Peyer's patch (tissue), 4 donors: ENCODE measurements at regions not wholly inside any gene's neighbourhood (a gene's known extent, or its start where the extent isn't known, plus 50 kb on each side); places are given as distances from the start of the nearest gene placed in this dataset.

Experiments
- DNase-seq, 3 donors: peaks; one replicate each; pipeline ENCODE4 v3.0.0-alpha.2; 2017 to 2019
- H3K27ac ChIP-seq, 4 donors: fragments of 200-600 bp; sonication (generic); one replicate each; pipeline ENCODE4 v1.5.1; 2016 to 2019
- H3K27me3 ChIP-seq, 2 donors: fragments of 200-600 bp; sonication (generic); one replicate each; pipeline ENCODE4 v1.5.1; 2019
- H3K36me3 ChIP-seq, 3 donors: fragments of 200-600 bp; sonication (generic); one replicate each; pipeline ENCODE4 v1.5.1; 2016 to 2019
- H3K4me1 ChIP-seq, 4 donors: fragments of 200-600 bp; sonication (generic); one replicate each; pipeline ENCODE4 v1.5.1; 2016 to 2019
- H3K4me3 ChIP-seq, 4 donors: fragments of 200-600 bp; sonication (generic); 1 replicate in 3 of 4; 2 replicates in 1 of 4; pipeline ENCODE4 v1.5.1; 2016 to 2019; ENCODE audit warnings: mild to moderate bottlenecking in 1 of 4
- H3K9me3 ChIP-seq, 4 donors: fragments of 200-600 bp; sonication (generic); one replicate each; pipeline ENCODE4 v1.5.1; 2016 to 2019; ENCODE audit warnings: mild to moderate bottlenecking in 1 of 4
- POLR2A ChIP-seq, 2 donors: fragments of 450-650 bp; IDR thresholded peaks; one replicate each; pipeline ENCODE4 v1.5.1; 2017; ENCODE audit warnings: antibody characterized with exemption in 2 of 2, mild to moderate bottlenecking in 2 of 2, moderate library complexity in 2 of 2
- TF ChIP-seq, protein P1 (sequence below), 6 experiments: fragments of 450-650 bp in 4 of 6; fragments of 200-600 bp in 2 of 6; sonication (generic) in 1 of 6; IDR thresholded peaks; one replicate each; pipeline ENCODE4 v1.5.1; 2017 to 2019; ENCODE audit warnings: antibody characterized with exemption in 6 of 6, mild to moderate bottlenecking in 3 of 6, moderate library complexity in 1 of 6

DNA sequence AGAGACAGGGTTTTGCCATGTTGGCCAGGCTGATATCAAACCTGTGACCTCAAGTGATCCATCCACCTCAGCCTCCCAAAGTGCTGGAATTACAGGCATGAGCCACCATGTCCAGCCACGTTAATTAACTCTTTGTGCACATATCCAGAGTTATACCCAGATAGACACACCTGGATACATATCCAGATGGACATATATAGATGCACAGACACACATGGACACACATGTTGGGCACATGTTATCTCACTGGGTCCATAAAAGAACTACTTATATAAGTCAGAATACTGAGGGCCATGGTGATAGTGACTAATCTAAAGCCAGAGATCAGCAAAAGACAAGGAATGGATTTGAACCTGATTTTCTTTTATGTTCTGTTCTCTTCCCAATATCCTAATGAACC, 158.6 kb downstream of the IRS1 start:
- TF ChIP-seq POLR2A (IDR thresholded peaks at IDR 0.05) = no peak
- TF ChIP-seq, protein P1, sequence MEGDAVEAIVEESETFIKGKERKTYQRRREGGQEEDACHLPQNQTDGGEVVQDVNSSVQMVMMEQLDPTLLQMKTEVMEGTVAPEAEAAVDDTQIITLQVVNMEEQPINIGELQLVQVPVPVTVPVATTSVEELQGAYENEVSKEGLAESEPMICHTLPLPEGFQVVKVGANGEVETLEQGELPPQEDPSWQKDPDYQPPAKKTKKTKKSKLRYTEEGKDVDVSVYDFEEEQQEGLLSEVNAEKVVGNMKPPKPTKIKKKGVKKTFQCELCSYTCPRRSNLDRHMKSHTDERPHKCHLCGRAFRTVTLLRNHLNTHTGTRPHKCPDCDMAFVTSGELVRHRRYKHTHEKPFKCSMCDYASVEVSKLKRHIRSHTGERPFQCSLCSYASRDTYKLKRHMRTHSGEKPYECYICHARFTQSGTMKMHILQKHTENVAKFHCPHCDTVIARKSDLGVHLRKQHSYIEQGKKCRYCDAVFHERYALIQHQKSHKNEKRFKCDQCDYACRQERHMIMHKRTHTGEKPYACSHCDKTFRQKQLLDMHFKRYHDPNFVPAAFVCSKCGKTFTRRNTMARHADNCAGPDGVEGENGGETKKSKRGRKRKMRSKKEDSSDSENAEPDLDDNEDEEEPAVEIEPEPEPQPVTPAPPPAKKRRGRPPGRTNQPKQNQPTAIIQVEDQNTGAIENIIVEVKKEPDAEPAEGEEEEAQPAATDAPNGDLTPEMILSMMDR (IDR thresholded peaks at IDR 0.05) = no peak
- DNase-seq = no peak
- Histone ChIP-seq H3K27ac (no peak overlapping the region), H3K4me1 (no peaks in the 10 kb centered on the region), H3K9me3 (no peaks in the 10 kb centered on the region), H3K4me3 (no peak overlapping the region), H3K36me3 (no peaks in the 10 kb centered on the region), H3K27me3 (no peaks in the 10 kb centered on the region)

DNA sequence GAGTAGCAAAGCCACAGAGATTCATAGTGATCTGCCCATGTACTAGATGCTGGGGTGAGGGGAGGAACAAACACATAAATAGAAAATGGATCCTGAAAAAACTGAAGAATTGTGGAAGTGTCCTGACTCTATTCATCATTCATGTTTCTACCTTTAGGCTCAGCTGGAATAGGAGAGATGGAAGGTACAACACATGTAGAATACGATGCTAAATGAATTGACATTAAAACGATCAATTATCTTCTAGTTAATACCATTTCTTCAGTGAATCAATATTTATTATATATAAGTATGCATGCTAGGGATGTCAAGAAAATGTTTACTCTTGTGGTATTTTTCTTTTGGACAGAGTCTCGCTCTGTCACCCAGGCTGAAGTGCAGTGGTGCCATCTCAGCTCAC, 159.1 kb downstream of the IRS1 start:
- no peak for TF ChIP-seq POLR2A (IDR thresholded peaks at IDR 0.05)
- Histone ChIP-seq H3K36me3 (no peaks in the 10 kb centered on the region), H3K4me1 (no peaks in the 10 kb centered on the region), H3K27me3 (no peaks in the 10 kb centered on the region), H3K9me3 (no peaks in the 10 kb centered on the region), H3K27ac (no peak overlapping the region), H3K4me3 (no peak overlapping the region)
- no peak for DNase-seq

DNA sequence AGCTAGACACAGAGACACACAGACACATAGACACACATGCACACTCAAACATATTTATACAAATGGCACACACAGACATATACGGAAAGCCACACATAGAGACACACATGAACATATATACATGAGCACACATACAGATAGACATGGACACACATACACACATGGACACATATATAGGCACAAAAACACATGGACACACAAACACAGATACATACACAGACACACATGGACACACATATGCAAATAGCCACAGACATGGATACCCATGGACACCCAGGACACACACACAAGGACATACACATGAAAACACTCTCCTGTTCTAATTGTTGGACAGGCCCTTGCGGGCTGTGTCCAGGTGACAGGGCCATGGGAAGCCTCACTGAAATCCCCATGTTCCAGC, 160.1 kb downstream of the IRS1 start:
- Histone ChIP-seq H3K4me1 (no peaks in the 10 kb centered on the region), H3K27me3 (no peaks in the 10 kb centered on the region), H3K27ac (no peak overlapping the region), H3K9me3 (no peaks in the 10 kb centered on the region), H3K36me3 (no peaks in the 10 kb centered on the region), H3K4me3 (no peak overlapping the region)
- TF ChIP-seq, protein P1 (IDR thresholded peaks at IDR 0.05) = no peak
- TF ChIP-seq POLR2A (IDR thresholded peaks at IDR 0.05) = no peak
- DNase-seq = no peak

DNA sequence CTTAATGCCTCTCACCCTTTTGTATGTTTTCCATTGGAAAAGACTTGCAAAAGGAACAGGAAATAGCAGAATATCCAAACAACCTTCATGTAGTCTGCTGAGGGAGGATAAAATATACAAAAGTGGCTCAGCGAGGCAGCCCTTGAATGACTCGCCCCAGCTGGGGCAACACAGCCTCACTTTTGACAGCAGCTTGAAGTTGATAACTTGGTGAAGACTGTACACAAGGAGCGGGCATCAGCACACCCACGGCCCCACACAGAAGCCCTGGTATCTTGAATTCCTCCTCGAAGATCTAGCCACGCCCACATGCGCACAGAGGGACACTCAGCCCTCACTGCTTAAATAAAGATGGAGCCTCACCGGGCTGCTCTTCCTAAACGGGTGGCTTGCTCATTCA, 161.0 kb downstream of the IRS1 start:
- Histone ChIP-seq H3K4me3 (no peak overlapping the region), H3K4me1 (no peaks in the 10 kb centered on the region), H3K9me3 (no peaks in the 10 kb centered on the region), H3K27ac (no peak overlapping the region), H3K36me3 (no peaks in the 10 kb centered on the region), H3K27me3 (no peaks in the 10 kb centered on the region)
- TF ChIP-seq POLR2A (IDR thresholded peaks at IDR 0.05) = no peak
- TF ChIP-seq, protein P1 (IDR thresholded peaks at IDR 0.05) = no peak
- no peak for DNase-seq

DNA sequence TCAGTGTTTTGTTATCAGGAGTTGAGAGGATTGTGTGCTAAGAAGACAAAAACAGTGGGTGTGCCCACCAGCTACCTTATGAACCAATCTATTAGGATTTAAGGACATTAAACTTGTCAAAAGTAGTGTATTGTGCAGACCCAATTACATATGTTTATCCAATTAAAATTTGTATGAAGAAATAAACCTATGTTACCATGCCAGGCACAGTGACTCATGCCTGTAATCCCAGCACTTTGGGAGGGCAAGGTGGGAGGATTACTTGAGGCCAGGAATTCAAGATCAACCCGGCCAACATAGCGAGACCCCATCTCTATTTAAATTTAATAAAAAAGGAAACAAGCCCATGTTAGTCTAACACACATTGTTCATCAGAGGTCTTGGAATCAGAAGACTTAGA, 162.2 kb downstream of the IRS1 start:
- no peak for TF ChIP-seq POLR2A (IDR thresholded peaks at IDR 0.05)
- TF ChIP-seq, protein P1 (IDR thresholded peaks at IDR 0.05) = no peak

DNA sequence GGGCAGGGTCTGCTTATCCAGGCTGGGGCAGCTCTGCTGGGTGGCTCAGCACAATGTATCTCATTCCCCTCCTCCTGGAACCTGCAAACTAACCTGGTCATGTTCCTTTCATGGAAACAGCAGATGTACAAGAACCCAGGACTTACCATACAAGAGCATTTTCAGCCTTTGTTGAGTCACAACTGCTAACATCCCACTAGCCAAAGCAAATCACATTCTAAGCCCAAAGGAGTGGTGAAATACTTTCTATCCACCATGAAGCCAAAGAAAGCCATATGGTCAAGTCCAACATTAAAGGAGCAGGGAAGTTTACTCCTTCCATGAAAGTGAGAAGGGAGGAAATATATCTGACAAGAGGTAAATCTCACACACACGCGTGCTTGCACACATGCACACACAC, 163.0 kb downstream of the IRS1 start:
- Histone ChIP-seq H3K36me3 (no peaks in the 10 kb centered on the region), H3K4me3 (no peak overlapping the region), H3K9me3 (no peaks in the 10 kb centered on the region), H3K27ac (no peak overlapping the region), H3K27me3 (no peaks in the 10 kb centered on the region), H3K4me1 (no peaks in the 10 kb centered on the region)
- no peak for DNase-seq
- TF ChIP-seq, protein P1 (IDR thresholded peaks at IDR 0.05) = no peak
- TF ChIP-seq POLR2A (IDR thresholded peaks at IDR 0.05) = no peak

More for the DNA sequence above, 162.2 kb downstream of the IRS1 start:
- Histone ChIP-seq H3K27me3 (no peaks in the 10 kb centered on the region), H3K27ac (no peak overlapping the region), H3K4me3 (no peak overlapping the region), H3K36me3 (no peaks in the 10 kb centered on the region), H3K9me3 (no peaks in the 10 kb centered on the region), H3K4me1 (no peaks in the 10 kb centered on the region)
- DNase-seq = no peak
